ENCODE measurements at regions not wholly inside any gene's neighbourhood (a gene's known extent, or its start where the extent isn't known, plus 50 kb on each side); places are given as distances from the start of the nearest gene placed in this dataset.

DNA sequence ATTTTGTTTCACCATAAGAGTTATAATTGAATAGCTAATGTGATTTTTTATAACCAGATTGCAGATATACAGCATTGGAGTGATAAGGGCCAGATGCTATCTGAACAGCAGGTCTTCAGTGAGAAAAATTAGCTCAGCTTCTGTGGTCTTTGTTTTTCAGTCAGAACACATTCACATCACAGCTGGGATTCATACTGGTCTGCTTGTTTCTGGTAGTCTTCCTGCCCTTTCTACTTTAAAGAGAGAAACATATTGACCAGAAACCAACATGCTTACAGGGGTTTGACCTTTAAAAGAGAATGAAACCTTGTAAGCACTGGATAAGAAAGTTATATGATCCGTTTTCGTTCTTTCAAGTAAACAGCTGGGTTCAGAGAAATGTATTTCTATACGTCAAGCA is 213.7 kb upstream of the TMPRSS15 start:
- Histone ChIP-seq H3K4me3 (no peak overlapping the region), H3K9me3 (no peaks in the 10 kb centered on the region), H3K36me3 (no peaks in the 10 kb centered on the region), H3K27me3 (no peaks in the 10 kb centered on the region), H3K4me1 (no peaks in the 10 kb centered on the region), H3K27ac (no peak overlapping the region)
- DNase-seq (no peak), ATAC-seq (ENCODE audit: low FRiP score in 2 of 2) (no peak)
- WGBS, 2 donors: 51 to 65% methylated on average over 3 of the region's 3 CpGs
- TF ChIP-seq CTCF (IDR thresholded peaks at IDR 0.05) (no peak), POLR2A (IDR thresholded peaks at IDR 0.05) (no peak), POLR2AphosphoS5 (IDR thresholded peaks at IDR 0.05) (no peak), EP300 (IDR thresholded peaks at IDR 0.05) (no peak)

- ATAC-seq (ENCODE audit: low FRiP score in 2 of 2) (no peak), DNase-seq (no peak)
- H3K9me3 ChIP-seq: no peaks in the 10 kb centered on the region
- no peaks in the 10 kb centered on the region for H3K27me3 ChIP-seq
- H3K27ac ChIP-seq: no peak overlapping the region
- TF ChIP-seq EP300 (IDR thresholded peaks at IDR 0.05) (no peak), POLR2AphosphoS5 (IDR thresholded peaks at IDR 0.05) (no peak), POLR2A (IDR thresholded peaks at IDR 0.05) (no peak), CTCF (IDR thresholded peaks at IDR 0.05) (no peak)
- H3K4me1 ChIP-seq: no peaks in the 10 kb centered on the region
- no peak overlapping the region for H3K4me3 ChIP-seq
- no peaks in the 10 kb centered on the region for H3K36me3 ChIP-seq
- 43 to 48% methylated on average over 4 of the region's 4 CpGs for WGBS, 2 donors
Measured at GRCh38 chr21:18620436-18620835, 216.9 kb upstream of the TMPRSS15 start.

DNA sequence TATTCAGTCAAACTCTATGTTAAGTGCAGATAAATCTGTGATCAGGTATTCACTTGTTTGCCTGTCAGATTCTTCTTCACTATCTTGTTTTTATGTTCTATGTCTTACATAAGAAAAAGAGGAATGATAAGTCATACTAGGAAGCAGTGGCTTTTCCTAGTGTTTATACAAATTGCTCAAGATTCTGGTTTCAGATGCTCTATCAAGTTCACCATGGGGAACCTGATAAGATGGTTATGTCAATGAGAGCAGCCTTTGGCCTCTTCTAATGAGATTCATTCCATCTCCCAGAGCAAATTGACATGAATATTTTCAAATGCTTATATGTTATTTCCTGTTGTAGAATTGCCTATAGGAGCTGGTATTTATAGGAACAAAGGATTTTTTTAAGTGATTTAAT is 218.8 kb upstream of the TMPRSS15 start:
- H3K27me3 ChIP-seq: no peaks in the 10 kb centered on the region
- H3K27ac ChIP-seq: no peak overlapping the region
- H3K4me3 ChIP-seq: no peak overlapping the region
- H3K4me1 ChIP-seq: no peaks in the 10 kb centered on the region
- no peak for TF ChIP-seq EP300 (IDR thresholded peaks at IDR 0.05)
- no peak for TF ChIP-seq CTCF (IDR thresholded peaks at IDR 0.05)
- TF ChIP-seq POLR2A (IDR thresholded peaks at IDR 0.05): no peak
- TF ChIP-seq POLR2AphosphoS5 (IDR thresholded peaks at IDR 0.05): no peak
- DNase-seq (no peak), ATAC-seq (ENCODE audit: low FRiP score in 2 of 2) (no peak)
- H3K9me3 ChIP-seq: no peaks in the 10 kb centered on the region
- H3K36me3 ChIP-seq: no peaks in the 10 kb centered on the region

DNA sequence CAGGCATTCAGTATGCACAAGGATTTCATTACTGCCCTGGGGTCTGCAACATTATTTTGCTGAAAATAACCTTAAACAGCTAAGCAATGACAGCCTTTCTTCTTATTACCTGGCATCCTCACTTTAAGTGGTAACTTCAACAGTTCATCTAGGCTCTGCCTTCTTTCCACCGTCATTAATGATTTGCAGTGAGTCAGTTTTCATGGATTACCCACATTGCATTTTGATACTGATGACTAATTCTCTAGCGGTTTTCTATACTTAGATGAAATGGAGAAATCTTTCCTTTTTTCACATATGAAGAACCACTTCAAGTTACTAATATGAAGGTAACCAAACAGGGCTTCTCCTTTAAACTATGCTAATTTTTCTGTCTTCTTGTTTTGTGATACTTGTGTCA is 226.9 kb upstream of the TMPRSS15 start:
- no peak for DNase-seq
- no peak for ATAC-seq (ENCODE audit: low FRiP score in 2 of 2)
- WGBS, 2 donors: 89 to 93% methylated on average over 2 of the region's 2 CpGs
- Histone ChIP-seq H3K4me1 (no peaks in the 10 kb centered on the region), H3K4me3 (no peak overlapping the region), H3K27me3 (no peaks in the 10 kb centered on the region), H3K9me3 (no peaks in the 10 kb centered on the region), H3K36me3 (no peaks in the 10 kb centered on the region), H3K27ac (no peak overlapping the region)
- TF ChIP-seq EP300 (IDR thresholded peaks at IDR 0.05): no peak

DNA sequence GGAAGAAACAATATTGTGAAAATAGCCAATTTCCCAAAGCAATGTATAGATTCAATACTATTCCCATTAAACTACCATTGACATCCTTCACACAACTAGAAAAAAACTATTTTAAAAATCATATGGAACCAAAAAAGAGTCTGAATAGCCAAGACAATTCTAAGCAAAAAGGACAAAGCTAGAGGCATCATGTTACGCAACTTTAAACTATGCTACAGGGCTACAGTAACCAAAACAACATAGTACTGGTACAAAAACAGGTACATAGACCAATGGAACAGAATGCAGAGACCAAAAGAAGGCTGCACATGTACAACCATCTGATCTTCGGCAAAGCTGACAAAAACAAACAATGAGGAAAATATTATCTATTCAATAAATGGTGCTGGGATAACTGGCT is 233.3 kb upstream of the TMPRSS15 start:
- H3K4me3 ChIP-seq: no peak overlapping the region
- WGBS, 2 donors: 87% methylated on average over 2 of the region's 2 CpGs
- H3K27ac ChIP-seq: no peak overlapping the region
- no peaks in the 10 kb centered on the region for H3K9me3 ChIP-seq
- H3K27me3 ChIP-seq: no peaks in the 10 kb centered on the region
- DNase-seq (no peak), ATAC-seq (ENCODE audit: low FRiP score in 2 of 2) (no peak)
- no peaks in the 10 kb centered on the region for H3K36me3 ChIP-seq
- H3K4me1 ChIP-seq: no peaks in the 10 kb centered on the region
- TF ChIP-seq CTCF (IDR thresholded peaks at IDR 0.05) (no peak), POLR2AphosphoS5 (IDR thresholded peaks at IDR 0.05) (no peak), EP300 (IDR thresholded peaks at IDR 0.05) (no peak), POLR2A (IDR thresholded peaks at IDR 0.05) (no peak)
